ENCODE measurements at regions not wholly inside any gene's neighbourhood (a gene's known extent, or its start where the extent isn't known, plus 50 kb on each side); places are given as distances from the start of the nearest gene placed in this dataset.
"Not testable (repeated sequence)": the region's sequence is repeated elsewhere in the genome, so short reads cannot be mapped to it uniquely, and the experiment has no call there.

GRCh38 chr14:84090837-84091236, 1439.1 kb upstream of the FLRT2 start:
- Mint-ChIP-seq H3K4me1 (no peaks in the 10 kb centered on the region), H3K36me3 (no peaks in the 10 kb centered on the region), H3K27me3 (no peaks in the 10 kb centered on the region), H3K4me3 (no peak overlapping the region), H3K27ac (no peak overlapping the region), H3K9me3 (peaks cover 13 to 21% (median 15%) of the 10 kb centered on the region in 3 donors)
- DNase-seq (no peak), ATAC-seq (replicated peaks in 1 of 4) (no peak)
- Histone ChIP-seq H3K4me1 (ENCODE audit: control insufficient read depth in 1 of 2, extremely low read depth in 1 of 2, insufficient read depth in 2 of 2, low read length in 2 of 2) (no peaks in the 10 kb centered on the region), H3K27ac (ENCODE audit: low read length) (no peak overlapping the region), H3K9me3 (no peaks in the 10 kb centered on the region), H3K4me3 (ENCODE audit: control insufficient read depth in 1 of 2, extremely low read depth in 1 of 2, low read length in 1 of 2) (no peak overlapping the region), H3K36me3 (ENCODE audit: control insufficient read depth in 2 of 2, extremely low read depth in 1 of 2, insufficient read depth in 1 of 2, low read length in 1 of 2) (no peaks in the 10 kb centered on the region), H3K27me3 (replicated peaks in 1 of 2; ENCODE audit: control insufficient read depth in 2 of 2, extremely low read depth in 1 of 2, insufficient read depth in 2 of 2, low read length in 1 of 2) (no peaks in the 10 kb centered on the region)
- CTCF ChIA-PET: no interaction called here
- 88% methylated on average over 6 of the region's 6 CpGs for WGBS (ENCODE audit: insufficient coverage)
- POLR2A ChIA-PET: no interaction called here

- no peak overlapping the region for H3K27ac ChIP-seq (ENCODE audit: low read length)
- no peak overlapping the region for H3K27ac Mint-ChIP-seq
- ChIA-PET POLR2A (no interaction called here), CTCF (interaction anchor here in 1 of 2 donors (0.6 kb wide), 1 partner anchor 81 kb away, joined by 4 read pairs; no protein-coding TSS in a partner anchor)
- H3K4me1 ChIP-seq (ENCODE audit: control insufficient read depth in 1 of 2, extremely low read depth in 1 of 2, insufficient read depth in 2 of 2, low read length in 2 of 2): no peaks in the 10 kb centered on the region
- no peaks in the 10 kb centered on the region for H3K27me3 Mint-ChIP-seq
- no peak overlapping the region for H3K4me3 Mint-ChIP-seq
- no peaks in the 10 kb centered on the region for H3K9me3 ChIP-seq
- H3K27me3 ChIP-seq (replicated peaks in 1 of 2; ENCODE audit: control insufficient read depth in 2 of 2, extremely low read depth in 1 of 2, insufficient read depth in 2 of 2, low read length in 1 of 2): no peaks in the 10 kb centered on the region
- H3K4me1 Mint-ChIP-seq: no peaks in the 10 kb centered on the region
- WGBS (ENCODE audit: insufficient coverage): no CpG with 5 or more reads among the region's 1 CpG
- ATAC-seq (replicated peaks in 1 of 4) (no peak), DNase-seq (no peak)
- H3K4me3 ChIP-seq (ENCODE audit: control insufficient read depth in 1 of 2, extremely low read depth in 1 of 2, low read length in 1 of 2): no peak overlapping the region
- no peaks in the 10 kb centered on the region for H3K36me3 ChIP-seq (ENCODE audit: control insufficient read depth in 2 of 2, extremely low read depth in 1 of 2, insufficient read depth in 1 of 2, low read length in 1 of 2)
- no peaks in the 10 kb centered on the region for H3K36me3 Mint-ChIP-seq
- H3K9me3 Mint-ChIP-seq: peaks cover 7 to 16% (median 9%) of the 10 kb centered on the region in 3 donors
These were observed 1434.3 kb upstream of the FLRT2 start for GRCh38 chr14:84095681-84096080.

GRCh38 chr14:84098261-84098660, 1431.7 kb upstream of the FLRT2 start:
- Mint-ChIP-seq H3K36me3 (no peaks in the 10 kb centered on the region), H3K4me3 (no peak overlapping the region), H3K9me3 (peaks cover 15 to 34% (median 20%) of the 10 kb centered on the region in 3 donors), H3K27me3 (no peaks in the 10 kb centered on the region), H3K4me1 (no peaks in the 10 kb centered on the region), H3K27ac (no peak overlapping the region)
- Histone ChIP-seq H3K27ac (ENCODE audit: low read length) (no peak overlapping the region), H3K36me3 (ENCODE audit: control insufficient read depth in 2 of 2, extremely low read depth in 1 of 2, insufficient read depth in 1 of 2, low read length in 1 of 2) (no peaks in the 10 kb centered on the region), H3K27me3 (replicated peaks in 1 of 2; ENCODE audit: control insufficient read depth in 2 of 2, extremely low read depth in 1 of 2, insufficient read depth in 2 of 2, low read length in 1 of 2) (no peaks in the 10 kb centered on the region), H3K4me1 (ENCODE audit: control insufficient read depth in 1 of 2, extremely low read depth in 1 of 2, insufficient read depth in 2 of 2, low read length in 2 of 2) (no peaks in the 10 kb centered on the region), H3K9me3 (no peaks in the 10 kb centered on the region), H3K4me3 (ENCODE audit: control insufficient read depth in 1 of 2, extremely low read depth in 1 of 2, low read length in 1 of 2) (no peak overlapping the region)
- WGBS (ENCODE audit: insufficient coverage): no CpG with 5 or more reads among the region's 4 CpGs
- POLR2A ChIA-PET: no interaction called here
- no peak for DNase-seq
- CTCF ChIA-PET: no interaction called here
- ATAC-seq (replicated peaks in 1 of 4): no peak

- CTCF ChIA-PET; H3K27me3 Mint-ChIP-seq; H3K4me3 ChIP-seq (ENCODE audit: control insufficient read depth in 1 of 2, extremely low read depth in 1 of 2, low read length in 1 of 2); ATAC-seq (replicated peaks in 1 of 4); H3K4me1 ChIP-seq (ENCODE audit: control insufficient read depth in 1 of 2, extremely low read depth in 1 of 2, insufficient read depth in 2 of 2, low read length in 2 of 2); H3K27me3 ChIP-seq (replicated peaks in 1 of 2; ENCODE audit: control insufficient read depth in 2 of 2, extremely low read depth in 1 of 2, insufficient read depth in 2 of 2, low read length in 1 of 2); H3K4me3 Mint-ChIP-seq; H3K36me3 Mint-ChIP-seq; H3K36me3 ChIP-seq (ENCODE audit: control insufficient read depth in 2 of 2, extremely low read depth in 1 of 2, insufficient read depth in 1 of 2, low read length in 1 of 2); H3K4me1 Mint-ChIP-seq; H3K27ac Mint-ChIP-seq; DNase-seq; H3K27ac ChIP-seq (ENCODE audit: low read length); H3K9me3 ChIP-seq; POLR2A ChIA-PET: not testable (repeated sequence)
- WGBS (ENCODE audit: insufficient coverage): 100% methylated on average over 1 of the region's 27 CpGs
- H3K9me3 Mint-ChIP-seq: peaks cover 17 to 29% (median 18%) of the 10 kb centered on the region in 3 donors
These were observed 1430.4 kb upstream of the FLRT2 start for GRCh38 chr14:84099560-84099959.

GRCh38 chr14:84107835-84108343, 1422.1 kb upstream of the FLRT2 start:
- Mint-ChIP-seq H3K4me3 (no peak overlapping the region), H3K4me1 (no peaks in the 10 kb centered on the region), H3K27ac (no peak overlapping the region), H3K36me3 (no peaks in the 10 kb centered on the region), H3K9me3 (peaks cover 6 to 21% (median 9%) of the 10 kb centered on the region in 3 donors), H3K27me3 (no peaks in the 10 kb centered on the region)
- Histone ChIP-seq H3K4me3 (ENCODE audit: control insufficient read depth in 1 of 2, extremely low read depth in 1 of 2, low read length in 1 of 2) (no peak overlapping the region), H3K9me3 (no peaks in the 10 kb centered on the region), H3K27me3 (replicated peaks in 1 of 2; ENCODE audit: control insufficient read depth in 2 of 2, extremely low read depth in 1 of 2, insufficient read depth in 2 of 2, low read length in 1 of 2) (no peaks in the 10 kb centered on the region), H3K36me3 (ENCODE audit: control insufficient read depth in 2 of 2, extremely low read depth in 1 of 2, insufficient read depth in 1 of 2, low read length in 1 of 2) (no peaks in the 10 kb centered on the region), H3K27ac (ENCODE audit: low read length) (no peak overlapping the region), H3K4me1 (ENCODE audit: control insufficient read depth in 1 of 2, extremely low read depth in 1 of 2, insufficient read depth in 2 of 2, low read length in 2 of 2) (no peaks in the 10 kb centered on the region)
- CTCF ChIA-PET: no interaction called here
- no peak for DNase-seq
- POLR2A ChIA-PET: interaction anchor here in 1 of 2 donors (0.6 kb wide), 1 partner anchor 32 kb away, joined by 3 read pairs; no protein-coding TSS in a partner anchor
- no peak for ATAC-seq (replicated peaks in 1 of 4)

GRCh38 chr14:84108746-84109457, 1421.0 kb upstream of the FLRT2 start:
- H3K27ac Mint-ChIP-seq: no peak overlapping the region

More at GRCh38 chr14:84108746-84109457, 1421.0 kb upstream of the FLRT2 start:
- DNase-seq (no peak), ATAC-seq (replicated peaks in 1 of 4) (no peak)
- CTCF ChIA-PET: interaction anchor here in 1 of 2 donors (0.6 kb wide), 1 partner anchor 175 kb away, joined by 3 read pairs; no protein-coding TSS in a partner anchor
- WGBS (ENCODE audit: insufficient coverage): no CpG with 5 or more reads among the region's 3 CpGs
- POLR2A ChIA-PET: no interaction called here
- Histone ChIP-seq H3K27me3 (replicated peaks in 1 of 2; ENCODE audit: control insufficient read depth in 2 of 2, extremely low read depth in 1 of 2, insufficient read depth in 2 of 2, low read length in 1 of 2) (no peaks in the 10 kb centered on the region), H3K27ac (ENCODE audit: low read length) (no peak overlapping the region), H3K36me3 (ENCODE audit: control insufficient read depth in 2 of 2, extremely low read depth in 1 of 2, insufficient read depth in 1 of 2, low read length in 1 of 2) (no peaks in the 10 kb centered on the region), H3K4me3 (ENCODE audit: control insufficient read depth in 1 of 2, extremely low read depth in 1 of 2, low read length in 1 of 2) (no peak overlapping the region), H3K9me3 (no peaks in the 10 kb centered on the region), H3K4me1 (ENCODE audit: control insufficient read depth in 1 of 2, extremely low read depth in 1 of 2, insufficient read depth in 2 of 2, low read length in 2 of 2) (no peaks in the 10 kb centered on the region)
- peaks cover 6 to 23% (median 9%) of the 10 kb centered on the region in 3 donors for H3K9me3 Mint-ChIP-seq
- H3K36me3 Mint-ChIP-seq: no peaks in the 10 kb centered on the region
- no peak overlapping the region for H3K4me3 Mint-ChIP-seq
- H3K27me3 Mint-ChIP-seq: no peaks in the 10 kb centered on the region
- H3K4me1 Mint-ChIP-seq: no peaks in the 10 kb centered on the region
